ENCODE measurements at regions not wholly inside any gene's neighbourhood (a gene's known extent, or its start where the extent isn't known, plus 50 kb on each side); places are given as distances from the start of the nearest gene placed in this dataset.

GRCh38 chr1:240709676-240710075 is 97.7 kb upstream of the GREM2 start:
- TF ChIP-seq CTCF (IDR thresholded peaks at IDR 0.05; ENCODE audit: low read depth, low read length): no peak
- no peak for DNase-seq (ENCODE audit: extremely low read depth, low read depth)

- DNase-seq (ENCODE audit: extremely low read depth, low read depth): peak; percentile 84
- TF ChIP-seq CTCF (IDR thresholded peaks at IDR 0.05; ENCODE audit: low read depth, low read length): no peak
Measured at GRCh38 chr1:240706150-240706935, 94.4 kb upstream of the GREM2 start.

- TF ChIP-seq CTCF (IDR thresholded peaks at IDR 0.05; ENCODE audit: low read depth, low read length): no peak
- DNase-seq (ENCODE audit: extremely low read depth, low read depth): no peak
Measured at GRCh38 chr1:240705579-240705978, 93.6 kb upstream of the GREM2 start.

- no peak for TF ChIP-seq CTCF (IDR thresholded peaks at IDR 0.05; ENCODE audit: low read depth, low read length)
- DNase-seq (ENCODE audit: extremely low read depth, low read depth): peak; percentile 81
Measured at GRCh38 chr1:240701412-240701811, 89.5 kb upstream of the GREM2 start.

GRCh38 chr1:240695416-240695815 is 83.5 kb upstream of the GREM2 start:
- no peak for DNase-seq (ENCODE audit: extremely low read depth, low read depth)
- no peak for TF ChIP-seq CTCF (IDR thresholded peaks at IDR 0.05; ENCODE audit: low read depth, low read length)

GRCh38 chr1:240693844-240694243 is 81.9 kb upstream of the GREM2 start:
- no peak for DNase-seq (ENCODE audit: extremely low read depth, low read depth)
- no peak for TF ChIP-seq CTCF (IDR thresholded peaks at IDR 0.05; ENCODE audit: low read depth, low read length)

GRCh38 chr1:240693036-240693435 is 81.1 kb upstream of the GREM2 start:
- no peak for TF ChIP-seq CTCF (IDR thresholded peaks at IDR 0.05; ENCODE audit: low read depth, low read length)
- DNase-seq (ENCODE audit: extremely low read depth, low read depth): no peak
